Liver (tissue), 3 donors: ENCODE measurements at regions not wholly inside any gene's neighbourhood (a gene's known extent, or its start where the extent isn't known, plus 50 kb on each side); places are given as distances from the start of the nearest gene placed in this dataset.

Experiments
- ATF3 ChIP-seq: IDR thresholded peaks from 2 replicates; pipeline ENCODE4 v1.6.1; 2016; ENCODE audit warnings: antibody characterized with exemption
- CTCF ChIP-seq: fragments of 150-350 bp; IDR thresholded peaks from 2 replicates; pipeline ENCODE4 v1.5.1; 2017; ENCODE audit warnings: improper control_type of control experiment, low read depth, low read length; ENCODE audit not compliant: missing input control
- EGR1 ChIP-seq, 2 donors: IDR thresholded peaks; 2 replicates each; pipeline ENCODE4 v1.6.1; 2016 to 2018; ENCODE audit warnings: antibody characterized with exemption in 2 of 2, low read depth in 2 of 2
- HNF4G ChIP-seq: IDR thresholded peaks from 2 replicates; pipeline ENCODE4 v1.6.1; 2016; ENCODE audit warnings: antibody characterized with exemption
- RAD21 ChIP-seq, 2 donors: IDR thresholded peaks; 2 replicates each; pipeline ENCODE4 v1.6.1; 2016; ENCODE audit warnings: antibody characterized with exemption in 2 of 2, mild to moderate bottlenecking in 2 of 2
- RXRA ChIP-seq, 2 donors: IDR thresholded peaks; 2 replicates each; pipeline ENCODE4 v1.6.1; 2017 to 2018; ENCODE audit warnings: antibody characterized with exemption in 2 of 2, mild to moderate bottlenecking in 1 of 2
- SP1 ChIP-seq: IDR thresholded peaks from 2 replicates; pipeline ENCODE4 v1.6.1; 2018; ENCODE audit warnings: antibody characterized with exemption, mild to moderate bottlenecking
- ZBTB33 ChIP-seq: IDR thresholded peaks from 2 replicates; pipeline ENCODE4 v1.6.1; 2016; ENCODE audit warnings: antibody characterized with exemption
- donor health status: healthy.
- donor health status: healthy.

- TF ChIP-seq EGR1 (IDR thresholded peaks at IDR 0.05; ENCODE audit: low read depth in 2 of 2) (no peak), RXRA (IDR thresholded peaks at IDR 0.05) (no peak), CTCF (no peak), ATF3 (no peak), SP1 (no peak), RAD21 (IDR thresholded peaks at IDR 0.05) (no peak), HNF4G (no peak), ZBTB33 (no peak)
Measured at GRCh38 chr3:56886314-56886713, 84.6 kb upstream of the ARHGEF3 start.
